ENCODE measurements at regions not wholly inside any gene's neighbourhood (a gene's known extent, or its start where the extent isn't known, plus 50 kb on each side); places are given as distances from the start of the nearest gene placed in this dataset.
"Not testable (repeated sequence)": the region's sequence is repeated elsewhere in the genome, so short reads cannot be mapped to it uniquely, and the experiment has no call there.

- ChIA-PET CTCF (no interaction called here), POLR2A (no interaction called here)
- Histone ChIP-seq H3K27me3 (ENCODE audit: control insufficient read depth in 2 of 2, insufficient read depth in 2 of 2, low read length in 2 of 2) (no peaks in the 10 kb centered on the region), H2AFZ (ENCODE audit: low read depth, low read length) (no peak overlapping the region), H3K4me3 (replicated peaks in 1 of 3; ENCODE audit: insufficient read depth in 1 of 3, low read depth in 1 of 3, low read length in 3 of 3) (no peak overlapping the region), H3K79me2 (ENCODE audit: control insufficient read depth, insufficient read depth, low read length) (no peaks in the 10 kb centered on the region), H3K4me2 (ENCODE audit: insufficient read depth, low read length) (no peak overlapping the region), H3K9ac (replicated peaks; ENCODE audit: extremely low read depth, insufficient read depth, low read length) (no peak overlapping the region), H3K9me3 (replicated peaks; ENCODE audit: control insufficient read depth, insufficient read depth, low read length) (no peaks in the 10 kb centered on the region), H4K20me1 (replicated peaks; ENCODE audit: control insufficient read depth, extremely low read depth, insufficient read depth, low read length) (no peaks in the 10 kb centered on the region), H3K4me1 (ENCODE audit: control insufficient read depth, extremely low read depth, insufficient read depth, low read length) (no peaks in the 10 kb centered on the region), H3K36me3 (ENCODE audit: control insufficient read depth in 2 of 2, extremely low read depth in 1 of 2, insufficient read depth in 2 of 2, low read length in 2 of 2) (no peaks in the 10 kb centered on the region), H3K9me1 (replicated peaks; ENCODE audit: control insufficient read depth, extremely low read depth, insufficient read depth, low read length) (no peaks in the 10 kb centered on the region), H3K27ac (ENCODE audit: insufficient read depth, low read depth, low read length) (no peak overlapping the region)
- FAIRE-seq (no peak), DNase-seq (ENCODE audit: low read depth, low spot score) (no peak)
- intact Hi-C loops (cut with micrococcal nuclease), result no loop called here
- TF ChIP-seq JUN (IDR thresholded peaks at IDR 0.05; ENCODE audit: borderline replicate concordance, insufficient read depth, insufficient read length, low read depth) (no peak), EZH2 (IDR thresholded peaks at IDR 0.05; ENCODE audit: borderline replicate concordance, low read depth, low read length, severe bottlenecking) (no peak), GATA2 (IDR thresholded peaks at IDR 0.05; ENCODE audit: insufficient read depth, insufficient read length, low read depth, low read length) (no peak), CTCF (IDR thresholded peaks at IDR 0.05; ENCODE audit: extremely low read depth in 1 of 2, insufficient read depth in 1 of 2, low read depth in 1 of 2, low read length in 2 of 2) (no peak), POLR2A (IDR thresholded peaks at IDR 0.05; ENCODE audit: low read depth, low read length) (no peak), FOS (IDR thresholded peaks at IDR 0.05; ENCODE audit: borderline replicate concordance, insufficient read depth, low read length) (no peak), POLR2AphosphoS5 (IDR thresholded peaks at IDR 0.05; ENCODE audit: insufficient read depth, low read depth, low read length) (no peak)
- no TSS peak for BruUV-seq (replicated peaks)
- dilution Hi-C loops (cut with MboI; ENCODE audit: extremely low pct_ligation_motif_present, low sequenced_read_pairs), result no loop called here
Measured at GRCh38 chr22:16654882-16655281, 62.3 kb upstream of the CCT8L2 start.

GRCh38 chr22:16654336-16654735 is 61.7 kb upstream of the CCT8L2 start:
- dilution Hi-C loops (cut with MboI; ENCODE audit: extremely low pct_ligation_motif_present, low sequenced_read_pairs); H3K9ac ChIP-seq (replicated peaks; ENCODE audit: extremely low read depth, insufficient read depth, low read length); H3K4me3 ChIP-seq (replicated peaks in 1 of 3; ENCODE audit: insufficient read depth in 1 of 3, low read depth in 1 of 3, low read length in 3 of 3); H3K4me2 ChIP-seq (ENCODE audit: insufficient read depth, low read length); H3K27ac ChIP-seq (ENCODE audit: insufficient read depth, low read depth, low read length); H3K9me1 ChIP-seq (replicated peaks; ENCODE audit: control insufficient read depth, extremely low read depth, insufficient read depth, low read length); intact Hi-C loops (cut with micrococcal nuclease); BruUV-seq (replicated peaks); H3K27me3 ChIP-seq (ENCODE audit: control insufficient read depth in 2 of 2, insufficient read depth in 2 of 2, low read length in 2 of 2); H3K79me2 ChIP-seq (ENCODE audit: control insufficient read depth, insufficient read depth, low read length); H3K4me1 ChIP-seq (ENCODE audit: control insufficient read depth, extremely low read depth, insufficient read depth, low read length); FAIRE-seq; H3K9me3 ChIP-seq (replicated peaks; ENCODE audit: control insufficient read depth, insufficient read depth, low read length); H4K20me1 ChIP-seq (replicated peaks; ENCODE audit: control insufficient read depth, extremely low read depth, insufficient read depth, low read length); POLR2A ChIA-PET; H2AFZ ChIP-seq (ENCODE audit: low read depth, low read length); CTCF ChIA-PET; H3K36me3 ChIP-seq (ENCODE audit: control insufficient read depth in 2 of 2, extremely low read depth in 1 of 2, insufficient read depth in 2 of 2, low read length in 2 of 2); DNase-seq (ENCODE audit: low read depth, low spot score): not testable (repeated sequence)

- H3K27me3 ChIP-seq (ENCODE audit: control insufficient read depth in 2 of 2, insufficient read depth in 2 of 2, low read length in 2 of 2); H3K9ac ChIP-seq (replicated peaks; ENCODE audit: extremely low read depth, insufficient read depth, low read length); H3K79me2 ChIP-seq (ENCODE audit: control insufficient read depth, insufficient read depth, low read length); H3K9me1 ChIP-seq (replicated peaks; ENCODE audit: control insufficient read depth, extremely low read depth, insufficient read depth, low read length); DNase-seq (ENCODE audit: low read depth, low spot score); H3K36me3 ChIP-seq (ENCODE audit: control insufficient read depth in 2 of 2, extremely low read depth in 1 of 2, insufficient read depth in 2 of 2, low read length in 2 of 2); FAIRE-seq; H4K20me1 ChIP-seq (replicated peaks; ENCODE audit: control insufficient read depth, extremely low read depth, insufficient read depth, low read length); CTCF ChIA-PET; BruUV-seq (replicated peaks); H3K27ac ChIP-seq (ENCODE audit: insufficient read depth, low read depth, low read length); dilution Hi-C loops (cut with MboI; ENCODE audit: extremely low pct_ligation_motif_present, low sequenced_read_pairs); POLR2A ChIA-PET; H3K4me2 ChIP-seq (ENCODE audit: insufficient read depth, low read length); H3K9me3 ChIP-seq (replicated peaks; ENCODE audit: control insufficient read depth, insufficient read depth, low read length); H3K4me3 ChIP-seq (replicated peaks in 1 of 3; ENCODE audit: insufficient read depth in 1 of 3, low read depth in 1 of 3, low read length in 3 of 3); H2AFZ ChIP-seq (ENCODE audit: low read depth, low read length); H3K4me1 ChIP-seq (ENCODE audit: control insufficient read depth, extremely low read depth, insufficient read depth, low read length); intact Hi-C loops (cut with micrococcal nuclease): not testable (repeated sequence)
Measured at GRCh38 chr22:16653222-16653621, 60.6 kb upstream of the CCT8L2 start.
